IPS-NIHi7 (cell line): ENCODE measurements at regions not wholly inside any gene's neighbourhood (a gene's known extent, or its start where the extent isn't known, plus 50 kb on each side); places are given as distances from the start of the nearest gene placed in this dataset.

Source experiments
- DNase-seq: peaks from one replicate; pipeline ENCODE4 v3.0.0; 2012; ENCODE audit warnings: mixed read lengths; ENCODE audit errors: extremely low spot score

DNA sequence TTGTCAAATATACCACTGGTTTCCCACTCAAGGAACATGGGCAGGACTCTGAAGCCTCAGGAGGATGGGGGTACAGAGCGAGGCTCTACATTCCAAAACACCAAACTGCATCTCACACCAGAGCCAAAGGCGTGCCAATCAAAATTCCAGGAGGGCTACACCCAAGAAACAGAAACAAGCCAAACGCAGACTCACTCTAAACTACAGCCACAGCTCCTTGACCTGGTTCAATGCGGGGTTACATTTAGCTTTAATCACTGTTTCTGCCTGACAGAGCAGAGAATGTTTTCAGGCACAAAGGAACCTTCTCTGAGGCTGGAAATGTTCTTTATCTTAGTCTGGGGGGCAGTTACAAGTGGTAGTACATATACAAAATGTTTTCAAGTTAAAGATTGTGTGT is 2121.5 kb upstream of the AGA start:
- no peak for DNase-seq

DNA sequence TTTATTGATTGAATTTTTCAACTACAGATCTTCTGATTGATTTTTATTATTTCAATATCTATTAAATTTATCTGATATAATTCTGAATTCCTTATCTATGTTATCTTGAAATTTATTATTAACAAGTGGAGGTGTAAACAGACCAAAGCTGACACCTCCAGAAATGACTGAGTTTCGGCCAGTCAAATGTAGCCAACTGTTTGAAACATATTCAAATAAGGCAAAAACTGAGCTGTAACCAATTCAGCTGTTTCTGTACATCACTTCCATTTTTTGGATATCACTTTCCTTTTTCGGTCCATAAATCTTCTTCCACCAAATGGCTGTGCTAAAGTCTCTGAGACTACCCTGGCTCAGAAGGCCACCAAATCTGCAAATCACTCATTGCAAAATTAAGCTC is 2127.3 kb upstream of the AGA start:
- DNase-seq: no peak

DNA sequence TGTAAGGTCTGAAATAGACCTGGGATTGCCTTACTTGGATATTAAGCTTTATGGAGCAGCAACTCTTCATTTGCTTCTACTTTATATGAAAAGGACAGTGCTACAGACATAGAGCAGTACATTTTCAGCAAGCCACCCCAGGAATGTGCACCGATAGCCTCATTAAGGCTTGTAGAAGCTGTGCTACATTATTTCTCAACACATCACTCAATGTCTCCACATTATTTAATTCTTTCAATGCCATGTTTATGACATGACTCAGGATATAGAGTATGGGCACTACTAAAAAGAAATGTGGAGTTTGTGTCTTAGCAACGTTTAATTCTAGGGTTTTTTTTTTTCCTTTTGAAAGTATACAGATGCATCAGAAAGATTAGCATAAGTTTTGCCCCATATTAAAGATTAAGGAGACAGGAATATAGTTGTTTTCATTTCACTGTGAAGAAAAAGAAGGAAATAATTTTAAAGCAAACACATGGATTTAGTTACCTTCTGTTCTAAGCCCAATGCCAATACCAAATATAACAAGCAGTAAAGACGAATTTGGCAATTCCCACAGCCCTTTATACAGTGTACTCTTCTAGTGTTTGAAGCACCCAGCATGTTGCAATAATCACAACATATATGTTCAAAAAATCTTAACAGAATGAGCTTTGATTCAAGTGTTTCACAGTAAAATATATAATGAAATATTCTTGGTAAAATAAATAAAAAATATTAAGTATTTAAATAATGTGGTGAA is 2140.1 kb upstream of the AGA start:
- no peak for DNase-seq

DNA sequence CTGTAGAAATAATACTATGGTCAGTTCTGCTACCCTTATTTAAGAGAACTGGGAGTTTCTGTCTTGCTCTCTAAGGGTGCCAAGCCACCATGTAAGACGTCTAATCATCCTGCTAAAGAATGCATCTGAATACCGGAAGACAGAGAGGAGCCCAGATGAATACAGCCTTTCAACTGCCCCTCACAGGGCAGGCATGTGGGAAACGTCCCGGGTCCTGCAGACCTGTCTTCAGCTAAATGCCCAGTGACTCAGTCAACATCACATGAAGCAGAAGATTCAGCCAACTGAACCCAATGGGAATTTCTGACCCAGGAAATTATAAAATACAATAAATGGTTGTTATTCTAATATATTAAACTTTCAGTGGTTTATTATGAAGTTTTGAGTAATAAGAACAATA is 2141.0 kb upstream of the AGA start:
- no peak for DNase-seq

DNA sequence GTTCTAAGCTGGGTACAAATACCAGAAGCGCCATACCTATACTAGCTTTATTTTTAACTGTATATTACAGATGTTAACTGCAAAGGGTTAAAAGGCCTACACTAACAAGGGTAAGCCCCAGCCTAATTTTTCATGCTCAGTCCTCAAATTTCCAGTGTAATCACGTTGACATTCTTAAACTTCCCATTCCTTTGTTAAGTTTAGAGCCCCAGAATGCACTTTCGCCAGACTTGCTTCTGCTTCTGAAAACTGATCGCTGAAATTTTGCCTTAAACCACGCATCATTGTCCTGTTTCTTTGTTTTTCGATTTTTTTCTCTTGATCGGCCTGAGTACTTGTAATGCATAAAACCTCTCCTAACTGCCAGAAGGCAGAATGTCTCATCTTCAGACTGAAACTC is 2141.9 kb upstream of the AGA start:
- DNase-seq: no peak

DNA sequence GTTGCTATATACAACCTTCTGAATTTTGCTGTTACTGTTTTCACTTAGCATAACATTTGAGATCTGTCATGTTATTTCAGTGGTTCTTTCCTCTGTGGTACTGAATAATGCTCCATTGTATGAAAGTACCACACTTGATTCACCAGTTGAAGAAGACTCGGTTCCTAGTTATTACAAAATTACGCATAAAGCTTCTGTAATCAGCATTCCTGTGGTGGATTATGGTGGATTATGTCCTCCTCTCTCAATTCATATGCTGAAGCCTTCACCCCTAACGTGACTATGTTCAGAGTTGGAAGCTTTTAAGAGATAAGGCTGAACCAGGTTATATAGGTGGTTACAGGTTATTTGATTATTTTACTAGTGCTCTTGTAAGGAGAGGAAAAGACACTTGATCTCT is 2143.5 kb upstream of the AGA start:
- no peak for DNase-seq

DNA sequence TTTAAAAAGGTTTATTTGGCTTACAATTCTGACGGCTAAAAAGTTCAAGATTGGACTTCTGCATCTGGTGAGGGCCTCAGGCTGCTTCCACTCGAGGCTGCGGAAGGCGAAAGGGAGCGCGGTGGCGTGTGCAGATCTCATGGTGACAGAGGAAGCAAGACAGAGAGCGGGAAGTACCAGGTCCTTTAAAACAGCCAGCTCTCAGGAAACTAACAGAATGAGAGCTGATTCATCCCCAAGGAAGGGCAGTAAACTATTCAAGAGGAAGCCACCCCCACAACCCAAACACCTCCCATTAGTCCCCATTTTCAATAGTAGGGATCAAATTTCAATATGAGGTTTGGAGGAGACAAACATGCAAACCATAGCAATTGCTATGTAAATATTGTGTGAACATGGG is 2144.2 kb upstream of the AGA start:
- peak; percentile 46 for DNase-seq

DNA sequence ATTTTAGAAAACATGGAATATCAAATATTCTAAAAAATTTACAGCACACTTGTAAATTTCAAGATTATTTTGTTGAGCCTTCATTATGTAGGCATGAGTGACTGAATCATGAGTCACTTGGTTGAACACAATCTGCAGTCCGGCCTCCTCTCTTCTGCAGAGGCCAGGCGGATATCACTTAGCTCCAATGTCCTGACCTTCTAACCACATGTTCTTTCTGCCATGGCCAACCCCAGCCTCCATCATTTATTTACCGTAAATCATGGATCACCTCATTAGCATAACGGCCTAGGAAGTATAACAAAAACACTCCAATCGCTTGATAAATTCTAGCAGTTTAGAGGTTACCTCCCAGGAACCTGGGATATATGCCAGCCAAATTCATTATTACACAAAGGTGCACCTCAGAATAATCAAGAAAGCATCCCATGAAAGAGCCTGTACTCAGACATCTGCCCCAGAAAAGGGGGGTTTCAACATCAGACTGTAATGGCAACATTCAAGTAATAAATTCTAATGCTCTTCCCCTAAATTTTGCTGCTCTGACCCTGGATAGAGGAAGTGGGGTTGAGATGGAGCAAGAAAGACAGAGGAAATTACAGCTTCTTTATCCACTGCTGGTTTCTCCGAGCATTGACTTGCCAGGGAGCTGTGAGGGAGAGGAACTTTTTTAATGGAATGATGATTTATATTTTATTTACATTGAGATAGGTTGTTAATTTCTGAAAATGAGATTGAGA is 2153.6 kb upstream of the AGA start:
- no peak for DNase-seq

DNA sequence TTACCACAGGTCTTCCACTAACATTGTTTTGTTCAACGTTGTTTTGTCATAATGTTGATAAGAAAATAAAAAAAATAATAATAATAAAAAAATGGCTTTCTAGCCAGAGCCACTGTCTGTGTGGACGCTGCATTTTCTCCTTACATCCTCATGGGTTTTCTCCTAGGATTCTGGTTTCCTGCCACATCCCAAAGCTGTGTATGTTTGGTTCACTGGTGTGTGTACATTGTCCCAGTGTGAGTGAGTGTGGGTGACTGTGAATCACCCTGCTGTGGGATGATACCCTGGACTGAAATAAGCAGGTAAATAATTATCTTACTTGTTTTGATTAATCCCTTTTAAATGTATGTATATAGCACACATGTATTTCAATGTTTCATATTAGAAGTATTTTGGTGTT is 2154.4 kb upstream of the AGA start:
- no peak for DNase-seq

DNA sequence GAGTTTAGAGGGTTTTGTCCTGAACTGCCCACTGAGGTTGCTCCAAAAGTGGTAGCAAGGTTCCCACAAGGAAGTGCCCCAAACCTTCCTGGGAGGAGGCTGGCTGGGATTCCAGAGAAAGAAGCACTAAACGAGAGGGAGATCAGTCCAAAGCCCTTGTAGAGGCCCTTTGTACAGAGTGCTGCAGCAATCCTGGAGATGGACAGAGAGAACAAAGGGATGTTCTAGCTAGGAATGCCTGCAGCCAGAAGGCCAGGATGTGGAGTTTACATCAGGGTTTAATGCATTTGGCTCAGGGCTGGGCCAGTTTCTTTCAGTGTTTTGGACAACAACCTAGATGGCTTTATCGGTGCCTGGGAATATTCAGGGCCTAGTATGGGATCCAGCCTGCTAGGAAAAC is 2155.1 kb upstream of the AGA start:
- no peak for DNase-seq

DNA sequence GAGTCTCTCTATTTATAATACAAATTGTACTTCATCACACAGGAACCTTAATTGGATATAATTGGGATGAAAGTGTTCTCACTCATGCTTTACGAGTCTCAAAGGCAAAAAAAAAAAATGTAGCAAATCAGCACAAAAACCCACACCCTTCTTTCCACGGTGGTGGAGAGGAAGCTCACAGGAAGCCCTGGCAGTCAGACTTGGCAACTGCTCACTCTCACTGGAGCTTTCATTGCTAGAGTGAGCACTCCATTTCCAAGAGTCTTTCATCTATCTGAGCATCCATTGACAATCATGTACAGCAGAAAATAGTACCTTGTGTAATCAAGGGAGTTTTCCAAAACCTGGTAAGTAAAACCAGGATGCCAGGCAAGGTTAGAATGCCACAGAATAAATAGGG is 2159.4 kb upstream of the AGA start:
- DNase-seq: no peak

DNA sequence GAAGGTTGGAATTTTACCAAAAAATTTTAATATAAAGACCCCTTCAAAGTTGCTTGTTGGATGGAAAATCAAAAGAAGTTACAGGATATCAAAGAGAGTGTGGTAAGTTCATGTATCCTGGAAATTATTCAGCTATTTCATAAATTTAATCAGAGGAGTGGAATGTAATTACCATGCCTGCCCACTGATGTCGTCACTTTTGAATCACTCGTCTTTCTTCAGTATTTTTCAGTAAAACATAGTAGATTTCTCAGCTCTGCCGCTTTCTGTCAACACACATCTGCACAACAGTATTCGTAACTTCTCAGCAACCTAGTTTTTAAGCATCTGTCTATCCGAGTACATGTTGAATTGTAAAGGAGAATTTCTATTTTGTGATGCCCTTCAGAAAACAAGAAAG is 2163.0 kb upstream of the AGA start:
- DNase-seq: no peak

DNA sequence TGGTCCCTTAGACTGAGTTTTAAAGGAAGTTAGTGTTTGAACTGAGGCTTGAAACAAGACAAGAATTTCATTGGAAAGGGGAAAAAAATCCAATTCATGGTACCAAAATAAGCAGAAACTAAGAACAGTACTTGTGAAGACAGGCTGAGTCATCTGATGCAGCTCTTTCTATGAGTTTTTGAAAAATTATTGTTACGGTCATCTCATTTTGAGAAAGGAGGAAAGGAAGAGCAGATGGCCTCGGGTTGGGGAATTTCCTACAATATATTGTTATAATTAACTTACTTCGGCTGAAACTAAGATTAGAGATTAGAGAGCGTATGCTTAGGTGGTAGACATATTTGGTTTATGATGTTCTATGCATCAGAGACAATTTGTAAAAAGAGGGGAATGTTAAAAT is 2164.8 kb upstream of the AGA start:
- DNase-seq: no peak

DNA sequence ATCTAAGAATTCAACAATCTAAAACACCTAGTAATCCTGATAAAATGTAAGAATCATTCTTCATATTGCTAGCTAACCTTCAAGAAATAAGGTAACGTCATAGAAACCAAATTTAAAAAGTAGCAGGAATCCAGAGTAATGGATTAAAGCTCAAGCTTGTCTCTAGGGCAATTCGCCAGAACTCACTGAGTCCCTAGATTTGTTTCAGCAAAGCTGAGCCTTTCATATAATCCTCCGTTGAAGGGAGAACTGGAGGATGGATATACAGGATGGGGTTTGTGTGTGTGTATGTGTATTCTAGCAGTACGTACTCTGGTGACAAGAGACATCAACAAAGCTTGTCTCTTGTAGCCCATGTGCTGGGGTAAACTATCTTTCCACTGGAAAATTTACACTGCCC is 2173.5 kb upstream of the AGA start:
- no peak for DNase-seq

DNA sequence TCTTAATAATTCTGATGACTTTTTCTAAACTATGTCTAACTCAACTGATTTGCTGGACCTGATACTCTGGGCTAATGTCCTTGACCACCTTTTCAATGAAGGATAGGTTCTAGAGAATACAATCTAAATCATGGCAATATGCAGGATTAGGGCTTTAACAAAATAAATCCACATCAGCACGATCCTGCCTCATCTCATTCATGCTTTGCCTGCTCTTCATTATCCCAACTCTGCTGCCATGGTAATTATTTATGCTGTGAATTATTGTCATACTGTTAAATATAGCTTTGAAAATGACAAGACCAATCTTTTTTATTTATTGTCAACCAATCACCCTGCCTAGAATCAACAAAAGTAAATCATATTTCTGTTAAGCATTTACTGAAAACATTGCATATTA is 2176.7 kb upstream of the AGA start:
- DNase-seq: no peak

DNA sequence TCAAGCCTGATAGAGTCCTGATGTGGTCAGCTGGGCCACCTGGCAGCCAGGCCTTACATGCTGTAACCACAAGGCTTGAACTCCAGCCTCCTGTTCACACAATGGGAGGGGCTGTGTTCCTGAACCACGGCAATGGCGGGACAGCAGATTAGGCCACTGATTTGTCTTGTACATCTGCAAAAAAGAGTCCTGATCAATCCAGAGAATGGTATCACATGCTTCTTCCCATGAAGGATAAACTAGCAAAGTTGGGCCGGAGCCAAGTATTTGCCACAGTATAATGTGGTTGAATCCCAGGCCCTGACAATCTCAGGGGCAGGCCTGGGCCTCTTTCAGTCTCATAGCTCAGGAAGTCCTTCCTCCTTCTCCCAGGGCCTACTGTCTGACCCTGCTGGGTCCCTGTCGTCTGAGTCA is 2182.5 kb upstream of the AGA start:
- peak; percentile 12 for DNase-seq

DNA sequence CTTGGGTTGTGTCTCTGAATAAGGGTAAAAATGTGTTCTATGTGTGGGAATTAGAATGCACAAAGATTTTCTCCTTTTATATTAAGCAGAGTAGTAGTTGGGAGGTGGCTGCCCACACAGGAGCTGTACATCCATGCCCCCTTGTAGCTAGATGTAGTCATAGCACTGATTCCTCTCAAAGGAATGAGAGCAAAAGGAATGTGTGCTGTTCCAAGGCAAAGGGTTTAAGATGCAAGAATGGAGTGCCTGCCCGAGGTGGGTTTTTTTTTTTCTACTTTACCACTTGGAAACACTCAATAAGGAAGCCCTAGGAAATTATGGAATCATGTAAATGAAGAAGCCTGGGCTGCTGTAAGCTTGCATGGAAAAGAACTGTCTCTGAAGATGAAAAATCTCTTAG is 2183.2 kb upstream of the AGA start:
- peak; percentile 12 for DNase-seq

DNA sequence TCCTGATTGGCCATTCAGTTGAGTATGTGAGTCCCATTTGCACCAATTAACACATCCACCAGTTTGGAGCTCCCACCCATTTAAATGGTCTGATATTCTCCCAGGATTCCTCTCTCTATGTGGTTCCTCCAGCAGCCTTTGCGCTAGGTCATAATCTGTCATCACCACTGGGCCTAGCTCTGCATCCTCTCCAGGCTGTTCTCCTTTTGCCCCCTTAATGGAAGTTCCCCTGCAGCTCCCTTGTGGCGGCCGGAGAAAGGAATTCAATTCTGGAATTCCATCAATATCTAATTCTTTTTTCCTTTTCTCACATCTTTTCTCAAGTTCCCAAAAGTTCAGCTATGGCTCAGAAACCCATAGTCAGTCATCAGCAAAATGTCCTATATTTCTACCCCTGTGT is 2184.4 kb upstream of the AGA start:
- peak; percentile 68 for DNase-seq

DNA sequence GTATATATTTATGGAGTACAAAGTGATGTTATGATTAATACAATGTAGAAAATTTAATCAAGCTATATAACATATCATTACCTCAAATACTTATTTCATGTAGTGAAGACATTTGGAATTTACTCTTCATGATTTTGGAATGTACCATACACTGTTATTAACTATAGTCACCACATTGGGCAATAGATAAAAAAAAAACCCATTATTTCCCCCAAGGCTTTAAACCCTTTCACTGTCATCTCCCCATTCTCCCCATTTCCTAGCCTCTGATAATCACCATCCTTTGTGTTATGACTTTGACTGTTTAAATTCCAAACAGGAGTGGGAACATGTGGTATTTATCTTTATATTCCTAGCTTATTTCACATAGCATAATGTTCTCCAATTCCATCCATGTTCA is 2189.1 kb upstream of the AGA start:
- DNase-seq: no peak

DNA sequence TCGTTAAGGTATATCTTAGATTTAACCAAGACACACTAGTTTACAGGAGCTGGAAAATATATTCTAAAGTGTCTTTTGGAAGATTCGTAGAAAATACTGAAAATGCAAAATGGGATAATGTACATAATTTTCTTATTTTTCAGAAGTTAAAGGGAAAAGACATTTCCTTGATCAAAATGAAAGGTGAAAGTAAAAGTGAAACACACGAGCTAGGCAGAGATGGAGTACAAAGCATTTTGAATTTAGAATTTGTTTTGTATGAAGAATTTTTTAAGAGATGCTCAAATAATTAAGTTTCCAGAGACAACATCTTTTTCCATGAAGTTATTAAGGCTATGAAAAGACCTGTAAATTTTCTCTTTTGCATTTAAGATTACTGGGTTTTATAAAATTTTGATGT is 2192.6 kb upstream of the AGA start:
- no peak for DNase-seq

DNA sequence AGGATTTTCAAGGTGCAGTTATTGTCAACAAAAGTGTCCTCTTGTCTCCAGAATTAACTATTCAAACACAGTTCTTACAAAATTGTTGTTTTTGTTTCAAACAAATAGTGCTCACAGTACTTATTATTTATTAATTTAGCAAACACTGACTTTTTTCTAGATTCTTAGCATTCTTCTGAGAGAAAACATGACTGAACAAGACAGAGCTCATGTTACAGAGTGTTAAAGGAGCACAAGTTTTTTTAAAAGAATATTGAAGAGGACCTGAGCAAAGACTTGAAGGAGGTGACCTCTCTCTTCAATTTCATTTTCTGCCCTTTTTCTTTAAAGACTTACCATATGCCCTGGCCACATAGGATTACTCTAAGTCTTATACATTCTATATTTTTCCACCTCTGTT is 2220.3 kb upstream of the AGA start:
- no peak for DNase-seq

DNA sequence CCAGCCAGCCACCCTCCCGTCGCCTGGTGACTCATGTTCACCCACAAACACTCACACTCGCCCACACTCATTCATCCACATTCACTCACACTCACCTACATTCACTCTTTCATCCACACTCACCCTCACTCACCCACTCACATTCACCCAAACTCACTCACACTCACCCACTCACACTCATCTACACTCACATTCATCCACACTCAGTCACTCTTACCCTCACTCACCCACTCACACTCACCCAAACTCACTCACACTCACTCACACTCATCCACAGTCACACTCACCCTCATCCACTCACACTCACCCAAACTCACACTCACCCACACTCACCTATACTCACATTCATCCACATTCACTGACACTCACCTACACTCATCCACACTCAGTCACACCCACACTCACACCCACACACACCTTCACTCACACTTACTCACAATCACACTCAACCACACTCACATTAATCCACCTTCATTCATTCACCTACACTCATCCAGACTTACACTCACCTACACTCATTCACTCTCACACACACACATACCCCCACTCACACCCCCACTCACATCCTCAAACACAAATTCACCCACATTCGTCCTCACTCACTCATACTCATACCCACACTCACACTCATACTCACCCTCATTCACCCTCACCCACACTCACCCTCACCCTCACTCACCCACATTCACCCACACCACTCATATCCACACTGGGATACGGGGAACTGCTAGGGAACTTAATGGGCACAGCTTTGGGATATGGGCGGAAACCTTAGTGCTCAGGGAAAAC is 2221.6 kb upstream of the AGA start:
- DNase-seq: no peak
